HG02588 (cell line): ENCODE measurements at regions not wholly inside any gene's neighbourhood (a gene's known extent, or its start where the extent isn't known, plus 50 kb on each side); places are given as distances from the start of the nearest gene placed in this dataset.
"Not testable (repeated sequence)": the region's sequence is repeated elsewhere in the genome, so short reads cannot be mapped to it uniquely, and the experiment has no call there.

ENCODE experiments used
- ATAC-seq: cut with Tn5 transposase; IDR thresholded peaks from one replicate; pipeline ENCODE4 v1.9.1; 2021; ENCODE audit warnings: mild to moderate bottlenecking, moderate library complexity; ENCODE audit not compliant: unreplicated experiment

GRCh38 chr4:179719766-179720450 is 2277.7 kb upstream of the AGA start:
- ATAC-seq, result no peak

GRCh38 chr4:179726491-179726890 is 2284.3 kb upstream of the AGA start:
- ATAC-seq, result not testable (repeated sequence)

- ATAC-seq, result no peak
Measured at GRCh38 chr4:179728305-179728704, 2286.1 kb upstream of the AGA start.

- not testable (repeated sequence) for ATAC-seq
Measured at GRCh38 chr4:179736820-179737219, 2294.6 kb upstream of the AGA start.

- ATAC-seq, result no peak
Measured at GRCh38 chr4:179738822-179739221, 2296.6 kb upstream of the AGA start.

GRCh38 chr4:179747218-179747910 is 2305.1 kb upstream of the AGA start:
- no peak for ATAC-seq

GRCh38 chr4:179748837-179749236 is 2306.6 kb upstream of the AGA start:
- no peak for ATAC-seq

- no peak for ATAC-seq
Measured at GRCh38 chr4:179750374-179750773, 2308.1 kb upstream of the AGA start.

GRCh38 chr4:179751669-179752068 is 2309.4 kb upstream of the AGA start:
- no peak for ATAC-seq

GRCh38 chr4:179755322-179755721 is 2313.1 kb upstream of the AGA start:
- ATAC-seq, result no peak

- ATAC-seq, result no peak
Measured at GRCh38 chr4:179757641-179758040, 2315.4 kb upstream of the AGA start.

- no peak for ATAC-seq
Measured at GRCh38 chr4:179762840-179763239, 2320.6 kb upstream of the AGA start.

- ATAC-seq, result no peak
Measured at GRCh38 chr4:179766938-179767337, 2324.7 kb upstream of the AGA start.

GRCh38 chr4:179768996-179769395 is 2326.8 kb upstream of the AGA start:
- no peak for ATAC-seq

GRCh38 chr4:179797738-179798137 is 2355.5 kb upstream of the AGA start:
- no peak for ATAC-seq

- ATAC-seq, result no peak
Measured at GRCh38 chr4:179803857-179804256, 2361.6 kb upstream of the AGA start.

GRCh38 chr4:179804440-179804839 is 2362.2 kb upstream of the AGA start:
- ATAC-seq, result no peak

GRCh38 chr4:179817317-179817716 is 2375.1 kb upstream of the AGA start:
- no peak for ATAC-seq

GRCh38 chr4:179823342-179823741 is 2381.1 kb upstream of the AGA start:
- ATAC-seq, result no peak

- no peak for ATAC-seq
Measured at GRCh38 chr4:179831274-179831673, 2389.0 kb upstream of the AGA start.

GRCh38 chr4:179836179-179837075 is 2394.2 kb upstream of the AGA start:
- ATAC-seq, result no peak

- no peak for ATAC-seq
Measured at GRCh38 chr4:179843370-179843769, 2399.8 kb upstream of the TENM3 start.
